ENCODE measurements at regions not wholly inside any gene's neighbourhood (a gene's known extent, or its start where the extent isn't known, plus 50 kb on each side); places are given as distances from the start of the nearest gene placed in this dataset.

DNA sequence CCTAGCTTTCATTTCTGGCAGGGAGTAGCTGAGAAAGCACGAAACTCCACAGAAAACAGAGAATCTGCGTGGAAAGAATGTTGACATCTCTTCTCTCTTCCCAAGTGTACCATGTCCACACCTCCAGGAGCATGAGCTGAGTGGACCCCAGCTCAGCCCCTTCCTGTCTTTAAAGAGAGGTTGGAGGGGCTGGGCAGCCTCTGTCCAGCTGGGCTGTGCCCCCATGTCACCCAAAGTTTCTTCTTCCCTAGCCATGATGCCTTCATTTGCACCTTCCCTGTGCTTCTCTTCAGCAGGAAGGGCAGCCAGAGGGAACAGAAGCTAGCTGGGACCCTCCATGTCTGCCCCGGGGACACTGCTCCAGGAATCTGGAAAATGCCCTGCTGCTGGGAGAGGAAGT lies 655.0 kb upstream of the DEFB115 start:
- no peak for TF ChIP-seq EZH2 (IDR thresholded peaks at IDR 0.05; ENCODE audit: borderline replicate concordance, low read depth, low read length, severe bottlenecking)
- TF ChIP-seq, protein P1, sequence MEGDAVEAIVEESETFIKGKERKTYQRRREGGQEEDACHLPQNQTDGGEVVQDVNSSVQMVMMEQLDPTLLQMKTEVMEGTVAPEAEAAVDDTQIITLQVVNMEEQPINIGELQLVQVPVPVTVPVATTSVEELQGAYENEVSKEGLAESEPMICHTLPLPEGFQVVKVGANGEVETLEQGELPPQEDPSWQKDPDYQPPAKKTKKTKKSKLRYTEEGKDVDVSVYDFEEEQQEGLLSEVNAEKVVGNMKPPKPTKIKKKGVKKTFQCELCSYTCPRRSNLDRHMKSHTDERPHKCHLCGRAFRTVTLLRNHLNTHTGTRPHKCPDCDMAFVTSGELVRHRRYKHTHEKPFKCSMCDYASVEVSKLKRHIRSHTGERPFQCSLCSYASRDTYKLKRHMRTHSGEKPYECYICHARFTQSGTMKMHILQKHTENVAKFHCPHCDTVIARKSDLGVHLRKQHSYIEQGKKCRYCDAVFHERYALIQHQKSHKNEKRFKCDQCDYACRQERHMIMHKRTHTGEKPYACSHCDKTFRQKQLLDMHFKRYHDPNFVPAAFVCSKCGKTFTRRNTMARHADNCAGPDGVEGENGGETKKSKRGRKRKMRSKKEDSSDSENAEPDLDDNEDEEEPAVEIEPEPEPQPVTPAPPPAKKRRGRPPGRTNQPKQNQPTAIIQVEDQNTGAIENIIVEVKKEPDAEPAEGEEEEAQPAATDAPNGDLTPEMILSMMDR (IDR thresholded peaks at IDR 0.05; ENCODE audit: borderline replicate concordance, extremely low read depth, low read length, poor library complexity, severe bottlenecking) = no peak

Data from DND-41 (cell line).